Inflammatory macrophage treated with lipopolysaccharide for 4 hours (primary cell): ENCODE measurements at regions not wholly inside any gene's neighbourhood (a gene's known extent, or its start where the extent isn't known, plus 50 kb on each side); places are given as distances from the start of the nearest gene placed in this dataset.
A peak's percentile ranks its signal among the peaks of the same experiment; 100 is the strongest.

ENCODE experiments used
- DNase-seq: peaks from one replicate; pipeline ENCODE4 v3.0.0-alpha.2; 2020

DNA sequence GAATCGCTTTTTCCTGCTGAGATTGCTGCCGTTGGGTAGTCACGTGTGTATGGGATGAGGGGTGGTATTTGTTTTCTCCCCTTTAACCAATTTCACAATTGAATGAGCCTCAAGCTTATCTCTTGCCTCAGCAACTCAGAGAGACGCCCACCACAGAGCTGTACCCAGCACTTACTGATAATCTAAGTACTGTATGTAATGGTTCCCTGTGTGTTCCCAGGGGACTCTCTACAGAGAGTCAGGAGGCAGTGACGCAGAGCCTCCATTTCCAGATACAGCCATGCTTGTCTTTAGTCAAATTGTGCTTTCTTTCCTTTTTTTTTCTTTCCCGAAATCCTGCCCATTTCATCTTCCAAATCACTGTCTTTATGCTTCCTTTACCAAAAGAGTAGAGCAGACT is 1102.1 kb upstream of the KLHL29 start:
- DNase-seq = no peak

DNA sequence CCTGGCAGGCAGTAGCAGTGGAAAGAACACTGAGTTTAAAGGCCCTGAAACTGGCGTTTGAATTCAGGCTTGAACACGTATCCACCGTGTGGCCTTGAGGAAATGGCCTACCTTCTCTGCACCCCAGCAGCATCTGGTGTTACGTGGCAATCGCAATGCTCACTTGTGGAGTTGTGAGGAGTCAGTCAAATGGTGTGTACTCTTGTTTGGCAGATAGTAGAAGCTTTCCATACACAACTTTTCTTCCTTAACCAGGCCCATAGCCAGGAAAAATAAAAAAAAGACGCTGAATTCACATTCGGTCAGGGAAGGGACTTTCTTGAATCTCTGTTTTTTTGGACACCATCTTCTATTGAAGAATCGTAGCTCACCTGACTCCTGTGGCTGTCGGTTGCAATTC is 1101.5 kb upstream of the KLHL29 start:
- no peak for DNase-seq

DNA sequence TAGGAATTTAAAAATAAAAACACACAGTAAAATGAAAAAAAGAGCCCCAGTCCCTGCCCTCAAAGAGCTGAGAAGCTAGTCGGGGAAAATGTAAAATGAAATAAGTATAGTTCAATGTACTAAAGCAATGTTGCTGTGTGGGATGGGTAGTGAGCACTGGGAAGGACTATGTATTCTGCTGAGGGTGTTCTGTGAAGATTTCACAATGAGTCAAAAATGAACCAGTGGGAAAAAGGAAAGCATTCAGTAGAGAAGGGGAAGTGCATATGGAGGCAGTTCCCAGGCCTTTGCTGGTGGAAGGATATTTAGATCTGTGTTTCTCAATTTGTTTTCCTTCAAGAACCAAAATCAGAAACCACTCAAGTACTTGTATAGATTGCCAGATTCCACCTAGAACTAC is 1094.7 kb upstream of the KLHL29 start:
- DNase-seq = peak; percentile 30

DNA sequence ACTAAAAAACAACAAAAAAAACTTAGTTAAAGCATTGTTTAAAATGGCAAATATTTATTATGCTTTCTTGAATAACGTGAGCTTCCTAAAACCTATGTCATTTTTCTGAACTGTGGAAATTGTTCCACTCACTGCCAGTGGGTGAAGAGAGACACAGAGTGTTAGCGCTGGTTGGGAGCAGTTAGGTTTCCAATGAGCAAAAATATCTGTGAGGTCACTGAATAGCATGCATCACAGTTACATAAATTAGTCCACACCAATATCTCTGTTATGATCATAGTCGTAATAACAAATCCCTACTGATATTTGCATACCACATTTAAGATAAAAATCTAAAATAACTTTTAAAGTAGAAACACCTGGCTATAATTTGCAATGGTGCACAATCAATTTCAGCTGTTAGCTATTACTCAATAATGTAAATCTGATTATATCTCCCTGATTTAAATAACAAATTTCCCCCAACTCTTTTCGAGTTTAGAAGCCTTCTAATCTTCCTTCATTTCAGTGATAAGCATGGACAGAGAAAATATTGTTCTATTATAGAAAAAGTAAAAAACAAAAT is 1094.0 kb upstream of the KLHL29 start:
- no peak for DNase-seq

DNA sequence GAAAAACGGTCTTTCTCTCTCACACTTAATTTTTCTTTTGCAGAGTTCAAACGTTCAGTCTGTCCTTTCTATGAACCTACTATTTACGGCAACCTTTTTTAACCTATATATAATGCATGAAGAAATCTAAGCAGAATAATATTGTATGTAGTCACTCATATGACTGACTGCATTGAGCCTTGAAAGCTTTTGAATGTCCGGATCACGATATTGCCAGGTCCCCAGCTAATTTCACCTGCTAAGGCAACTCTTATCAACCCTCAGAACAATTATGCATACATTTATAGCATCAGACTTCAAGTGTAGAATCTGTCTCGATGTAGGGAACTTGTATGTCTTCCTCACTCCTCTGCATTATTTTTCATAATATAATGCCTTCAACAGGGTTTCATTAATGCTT is 1083.8 kb upstream of the KLHL29 start:
- DNase-seq = no peak

DNA sequence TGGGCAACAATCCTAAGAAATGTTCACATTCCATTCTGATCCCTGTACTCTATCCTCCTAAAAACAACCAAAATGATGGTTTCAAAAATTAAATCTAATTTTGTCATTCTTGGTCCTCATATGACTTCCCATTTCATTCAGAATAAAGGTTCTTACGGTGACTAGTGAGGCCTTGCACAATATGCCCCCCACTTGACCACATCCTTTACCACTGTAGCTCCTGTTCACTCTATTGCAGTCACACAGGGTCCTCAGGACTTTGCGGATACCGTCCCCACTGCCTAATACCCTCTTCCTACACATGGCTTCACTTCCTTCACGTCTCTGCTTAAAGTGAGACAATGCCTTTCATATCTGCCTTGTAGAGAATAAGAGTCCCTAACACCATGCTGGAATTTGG is 1058.7 kb upstream of the KLHL29 start:
- DNase-seq = no peak

DNA sequence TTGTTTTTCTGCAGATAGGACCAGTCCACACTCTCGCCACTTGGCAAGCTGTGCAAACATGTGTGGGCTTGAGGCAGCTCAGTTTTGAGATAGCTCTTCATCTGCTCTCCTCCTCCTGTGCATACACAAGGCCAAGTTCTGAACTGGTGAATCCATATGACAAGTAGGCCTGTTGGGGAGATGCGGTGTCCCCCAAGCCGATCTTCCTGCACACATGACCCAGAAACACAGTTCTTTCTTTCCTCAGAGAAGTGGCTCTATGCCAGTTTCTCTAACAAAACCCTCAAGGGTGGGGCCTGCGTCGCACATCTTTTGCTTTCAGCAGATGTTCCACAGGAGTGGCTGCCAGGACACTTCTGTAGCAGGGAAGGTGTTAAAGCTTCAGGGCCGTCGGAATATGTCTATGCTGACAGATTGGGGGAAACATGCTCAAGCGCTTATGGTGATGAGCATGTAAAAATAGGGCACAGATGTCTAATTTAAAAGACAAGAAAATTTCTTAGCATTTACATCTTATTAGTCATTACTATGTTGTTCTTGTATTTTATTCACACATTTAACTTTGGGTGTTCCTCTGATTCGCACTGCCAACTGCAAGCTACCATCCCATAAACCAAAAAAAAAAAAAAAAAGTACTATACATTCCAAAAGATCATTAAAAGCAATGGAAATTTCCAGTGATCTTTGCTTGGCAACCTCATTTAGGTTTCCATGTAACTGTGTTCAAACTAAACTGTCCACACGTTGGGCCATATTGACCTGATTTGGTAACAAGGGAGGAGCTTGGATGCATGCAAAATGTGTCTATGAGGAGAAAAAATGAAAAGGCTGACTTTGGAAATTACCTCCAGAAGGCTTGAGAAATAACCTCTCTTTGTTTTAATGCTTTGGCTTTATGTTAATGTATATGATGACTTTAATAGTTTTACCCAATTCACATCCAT is 1055.5 kb upstream of the KLHL29 start:
- no peak for DNase-seq

DNA sequence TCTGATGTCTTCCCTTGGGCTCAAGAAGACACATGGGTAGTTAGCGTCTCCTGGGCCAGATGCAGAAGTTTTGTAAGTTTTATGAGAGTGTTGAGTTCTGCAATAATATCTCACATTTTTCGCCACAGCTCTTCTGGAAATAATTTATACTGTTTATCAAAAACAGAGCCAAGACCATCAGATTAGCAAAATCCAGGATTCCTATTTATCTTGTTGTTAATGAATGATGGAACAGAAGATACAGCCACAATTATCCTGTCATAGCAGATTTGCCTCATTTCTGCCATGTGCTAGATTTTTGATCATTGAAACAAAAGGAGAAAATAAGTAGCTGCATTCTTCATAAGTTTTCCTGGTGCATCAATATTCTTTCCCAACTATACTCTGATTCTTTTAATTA is 1048.6 kb upstream of the KLHL29 start:
- no peak for DNase-seq

DNA sequence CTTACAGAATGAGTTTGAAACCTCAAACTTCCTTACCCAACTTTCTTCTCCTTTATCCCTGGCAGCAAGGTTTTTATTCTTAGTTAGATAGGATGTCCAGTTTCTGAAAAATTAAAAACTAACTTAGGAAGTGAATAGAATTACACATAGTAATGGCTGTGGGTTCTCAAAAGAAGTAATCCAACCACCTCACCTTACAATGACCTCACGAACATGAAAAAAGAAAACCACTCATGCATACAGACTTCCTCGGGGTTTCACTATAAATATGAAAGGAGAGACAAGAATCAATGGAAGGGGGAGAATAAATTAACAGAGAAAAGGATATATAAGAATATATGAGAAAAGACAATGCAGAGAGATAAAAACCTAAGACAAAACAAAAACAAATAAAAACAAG is 1044.3 kb upstream of the KLHL29 start:
- no peak for DNase-seq

DNA sequence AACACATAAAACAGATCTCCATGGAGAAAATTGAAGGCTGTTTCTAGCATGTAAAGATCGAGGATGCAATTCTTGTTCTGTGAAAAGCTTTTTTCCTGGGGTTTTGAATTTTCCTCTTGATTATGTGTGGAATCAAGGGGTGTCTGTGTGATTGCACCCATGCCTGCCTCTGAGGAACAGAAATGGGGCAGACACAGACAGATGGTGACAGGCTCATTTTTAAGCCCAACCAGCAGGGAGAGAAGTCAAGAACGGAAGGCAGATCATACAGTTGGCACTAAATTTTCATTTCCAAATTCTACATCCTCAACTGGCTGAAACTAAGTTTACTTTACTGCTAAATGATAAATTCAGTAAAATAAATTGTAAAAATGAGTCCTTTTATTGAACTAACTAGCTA is 1037.7 kb upstream of the KLHL29 start:
- DNase-seq = no peak

DNA sequence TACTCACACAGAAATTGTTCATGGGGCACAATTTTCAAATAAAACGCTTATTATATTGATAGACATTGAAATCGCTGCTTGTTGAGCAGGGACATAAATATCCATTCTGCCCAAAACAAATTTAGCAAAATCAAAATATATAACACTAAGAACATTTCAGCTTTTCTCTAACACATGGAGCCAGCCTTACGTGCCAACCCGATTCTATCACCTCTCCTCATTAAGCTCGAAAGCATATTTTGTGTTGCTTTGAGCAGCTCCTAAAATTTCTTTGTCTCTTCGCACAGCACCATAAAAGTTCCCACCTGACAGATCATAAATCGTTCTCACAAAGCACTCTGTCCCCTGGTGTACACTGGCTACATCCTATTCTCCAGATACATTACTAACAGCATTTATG is 1034.4 kb upstream of the KLHL29 start:
- DNase-seq = no peak

DNA sequence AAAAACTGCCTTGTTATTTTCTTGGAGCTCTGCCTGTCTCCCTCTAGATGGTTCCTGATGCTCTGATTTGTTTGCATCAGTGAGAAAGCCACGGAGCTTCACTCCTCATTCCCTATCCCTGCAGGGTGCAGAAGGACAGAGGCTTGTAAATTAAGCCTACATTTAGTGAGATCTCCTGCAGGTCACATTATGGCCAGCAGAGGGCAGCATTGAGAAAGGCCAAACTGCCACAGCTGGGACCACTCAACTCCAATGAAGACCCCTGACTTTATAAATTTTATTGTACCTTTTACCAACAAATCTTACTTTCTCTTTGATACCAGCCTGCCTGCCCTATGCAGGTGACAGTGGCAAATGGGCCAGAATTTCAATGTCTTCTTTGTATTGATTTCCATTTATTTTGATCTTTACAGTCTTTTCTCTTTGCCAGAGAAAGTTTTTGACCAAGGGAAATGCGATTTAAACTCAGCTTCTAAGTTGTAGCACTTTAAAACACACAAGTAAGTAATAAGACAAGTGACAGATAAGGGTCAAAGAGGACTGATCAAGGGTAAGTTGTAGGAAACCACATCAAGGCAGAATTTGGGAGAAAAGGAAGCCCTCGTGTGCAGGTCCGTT is 1029.1 kb upstream of the KLHL29 start:
- DNase-seq = peak; percentile 36

DNA sequence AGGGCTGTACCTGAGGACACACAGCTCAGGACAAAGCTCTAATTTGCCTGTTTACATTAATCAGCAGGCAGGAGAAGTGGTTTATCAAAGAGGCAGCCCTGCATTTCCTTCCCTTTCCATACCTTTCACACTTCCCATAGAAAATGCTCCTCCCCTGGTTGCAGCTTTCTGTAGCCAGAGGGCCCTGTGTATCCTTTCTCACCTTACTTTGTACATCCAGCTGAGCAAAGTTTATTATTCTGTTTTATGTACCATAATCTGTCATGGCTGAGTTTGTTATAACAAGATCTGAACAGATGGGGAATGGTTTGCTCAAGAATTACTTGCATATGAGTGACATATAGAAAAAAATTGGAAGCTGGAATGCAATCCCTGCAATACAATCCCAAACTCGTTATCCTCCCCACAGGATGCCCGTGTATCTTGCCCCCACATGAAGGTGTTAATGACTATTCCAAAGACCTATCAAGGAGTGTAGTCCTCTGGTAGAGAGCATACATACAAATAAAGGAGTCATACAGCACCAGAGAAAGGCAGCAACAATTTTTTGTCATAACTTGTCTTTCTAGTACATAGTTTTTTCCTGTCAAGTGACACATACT is 1025.8 kb upstream of the KLHL29 start:
- no peak for DNase-seq

DNA sequence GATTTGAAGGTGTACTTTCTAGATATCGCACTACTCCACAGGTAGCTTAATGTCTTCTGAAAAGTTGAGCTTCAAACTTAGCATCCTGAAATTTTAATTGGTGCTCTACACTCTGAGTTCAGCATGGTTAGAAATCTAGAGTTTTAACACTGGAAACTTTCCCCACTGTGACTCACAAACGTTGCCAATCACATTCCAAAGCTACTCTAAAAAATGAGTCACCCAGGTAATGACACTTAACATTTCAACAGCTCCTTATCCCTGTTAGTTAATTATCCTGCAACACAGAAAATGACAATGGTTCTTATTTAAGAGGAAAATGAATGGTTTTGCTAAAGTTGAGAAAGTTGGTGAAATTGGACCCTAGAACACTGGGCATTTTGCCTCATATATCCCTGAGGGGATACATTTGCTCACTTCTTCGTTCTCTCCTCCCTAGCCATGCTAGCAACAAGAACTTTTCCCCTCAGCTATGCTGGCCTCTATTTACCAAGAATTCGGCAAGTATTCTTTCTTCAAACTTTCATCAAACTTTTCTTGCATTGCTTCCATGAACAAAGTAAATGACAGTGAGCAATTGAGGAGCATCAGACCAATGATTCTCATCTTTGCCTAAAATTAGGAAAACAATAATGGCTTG is 1024.1 kb upstream of the KLHL29 start:
- no peak for DNase-seq

DNA sequence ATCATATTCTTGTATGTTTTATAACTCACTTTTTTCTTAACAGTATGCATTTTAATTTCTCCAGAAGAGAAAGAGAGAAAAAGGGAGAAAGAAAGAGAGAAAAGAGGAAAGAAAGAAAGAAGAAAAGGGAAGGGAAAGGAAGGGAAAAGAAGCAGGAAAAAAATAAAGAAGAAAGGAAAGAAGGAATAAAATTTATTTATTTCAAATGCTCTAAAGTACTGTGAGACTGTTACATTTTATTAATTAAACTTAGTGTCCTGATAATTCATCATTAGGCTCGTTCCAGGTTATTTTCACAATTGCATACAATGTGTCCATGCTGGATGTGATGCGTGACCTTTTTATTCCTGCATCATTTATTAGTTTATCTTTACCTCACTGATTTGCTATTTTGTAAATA is 1023.4 kb upstream of the KLHL29 start:
- DNase-seq = no peak

DNA sequence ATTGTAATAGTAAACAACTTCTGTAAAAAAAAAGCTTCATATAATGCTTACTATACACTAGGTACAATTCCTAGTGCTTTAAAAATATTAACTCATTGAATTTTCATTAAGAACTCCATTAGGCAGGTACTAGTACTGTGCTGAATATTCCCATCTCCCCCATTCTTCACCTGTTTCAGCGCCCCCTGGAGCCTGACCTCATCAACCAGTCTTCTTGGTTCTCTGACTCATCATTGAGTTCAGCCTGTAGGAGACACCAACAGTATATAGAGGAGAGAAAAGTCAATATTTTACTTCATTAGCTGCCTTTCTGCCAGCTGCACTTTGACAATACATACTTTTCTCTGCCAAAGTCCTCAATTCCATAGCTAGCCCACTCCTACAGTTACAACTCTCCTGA is 1009.9 kb upstream of the KLHL29 start:
- no peak for DNase-seq

DNA sequence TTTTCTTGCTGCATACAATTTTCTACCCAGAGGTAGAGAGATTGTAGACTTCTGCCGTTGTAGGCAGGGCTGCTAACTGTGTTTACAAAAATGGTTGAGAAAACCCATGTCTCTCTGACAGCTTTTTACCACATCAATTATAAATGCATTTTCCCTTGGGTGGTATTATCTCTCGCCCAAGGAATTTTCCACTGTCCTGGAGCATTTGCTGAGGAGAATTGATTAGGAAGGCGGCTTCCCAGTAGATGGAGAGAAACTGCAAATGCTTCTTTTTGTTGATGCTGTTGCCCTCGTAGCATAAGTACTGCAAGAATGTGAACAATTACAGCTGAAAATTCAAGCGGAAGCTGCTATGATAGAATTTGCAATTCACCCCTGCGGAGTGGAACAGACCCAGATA is 1007.7 kb upstream of the KLHL29 start:
- DNase-seq = no peak

DNA sequence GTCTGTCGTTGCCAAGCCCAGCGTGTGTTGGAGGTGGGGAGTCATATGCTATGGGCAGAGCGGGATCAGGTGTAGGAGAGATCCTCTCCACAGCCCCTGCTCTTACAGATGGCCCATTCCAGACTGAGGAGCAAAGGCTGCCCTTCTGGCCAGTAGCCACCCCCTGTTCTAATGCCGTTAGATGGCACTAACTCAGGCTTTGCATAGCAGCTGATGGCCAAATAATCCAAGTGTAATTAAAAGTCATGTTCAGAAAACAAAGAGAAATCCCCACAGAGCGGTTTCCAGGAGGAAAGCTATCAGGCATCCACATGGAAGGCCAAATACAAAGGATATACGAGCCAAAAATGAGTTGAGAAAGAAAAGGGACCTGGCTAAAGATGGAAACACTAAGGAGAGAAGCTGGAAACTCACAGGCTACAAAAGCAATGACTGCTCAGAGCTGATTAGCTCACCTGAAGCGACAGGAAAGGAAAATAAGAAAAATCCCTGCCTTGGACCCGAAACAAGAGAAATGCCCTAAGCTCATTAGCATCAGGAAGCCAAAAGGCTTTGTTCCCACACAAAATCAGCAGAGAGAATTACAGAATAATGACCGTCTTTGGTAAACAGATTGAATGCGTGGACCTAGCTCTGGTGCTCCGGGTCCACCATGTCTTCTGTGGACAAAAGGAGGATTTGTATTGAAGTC is 1002.4 kb upstream of the KLHL29 start:
- no peak for DNase-seq

DNA sequence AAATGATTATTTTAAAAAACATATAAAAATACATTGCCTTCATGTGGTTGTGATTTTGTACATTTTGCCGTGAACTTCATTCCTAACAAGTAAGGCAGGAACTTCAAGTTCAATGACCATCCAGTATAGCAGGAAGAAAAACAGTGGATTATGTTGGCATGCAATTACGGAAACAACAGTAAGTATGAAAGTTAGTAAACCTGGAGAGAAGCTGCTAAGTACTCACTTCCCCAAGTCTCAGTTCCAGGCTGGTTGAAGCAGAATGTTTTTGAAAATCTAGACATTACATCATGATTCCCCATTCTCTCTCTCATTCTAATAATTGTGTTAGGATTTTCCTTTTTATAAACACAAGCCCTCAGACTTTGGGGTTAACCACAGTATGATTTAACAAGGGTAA is 987.1 kb upstream of the KLHL29 start:
- DNase-seq = no peak

DNA sequence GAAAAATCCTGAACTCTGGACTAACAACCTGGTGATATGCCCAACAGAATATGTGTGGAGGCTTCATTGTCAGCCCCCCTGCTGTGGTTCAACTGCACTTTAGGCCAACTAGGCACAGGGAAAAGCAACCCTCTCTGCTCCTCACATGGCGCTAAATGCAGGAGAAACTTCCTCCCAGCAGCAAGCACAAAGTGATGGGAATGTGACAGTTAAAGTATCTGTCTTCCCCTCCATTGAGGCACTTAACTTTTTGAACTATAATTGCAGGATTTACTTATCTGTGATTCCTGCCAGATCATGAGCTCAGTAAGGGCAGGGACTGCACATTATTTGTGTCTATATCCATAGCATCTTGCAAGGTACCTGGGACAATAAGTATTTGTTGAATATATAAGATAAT is 981.2 kb upstream of the KLHL29 start:
- DNase-seq = no peak

DNA sequence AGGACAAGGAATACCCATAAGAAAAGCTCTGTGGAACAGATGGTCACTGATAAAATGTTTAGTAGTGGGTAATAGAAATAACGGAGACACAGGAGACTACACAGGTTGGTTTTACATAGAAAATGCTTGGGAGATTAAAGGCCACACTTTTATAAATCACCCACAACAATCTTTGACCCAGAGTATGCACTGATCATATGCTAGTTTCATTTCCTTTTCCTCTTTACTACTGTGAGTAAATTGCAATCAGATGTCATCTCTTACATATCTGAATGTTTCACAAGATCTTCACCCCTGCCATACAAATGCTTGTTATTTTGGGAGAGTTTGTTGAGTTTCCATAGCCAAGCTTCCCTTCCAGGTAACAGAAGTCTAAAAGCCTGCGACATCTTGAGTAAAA is 978.4 kb upstream of the KLHL29 start:
- peak; percentile 12 for DNase-seq

DNA sequence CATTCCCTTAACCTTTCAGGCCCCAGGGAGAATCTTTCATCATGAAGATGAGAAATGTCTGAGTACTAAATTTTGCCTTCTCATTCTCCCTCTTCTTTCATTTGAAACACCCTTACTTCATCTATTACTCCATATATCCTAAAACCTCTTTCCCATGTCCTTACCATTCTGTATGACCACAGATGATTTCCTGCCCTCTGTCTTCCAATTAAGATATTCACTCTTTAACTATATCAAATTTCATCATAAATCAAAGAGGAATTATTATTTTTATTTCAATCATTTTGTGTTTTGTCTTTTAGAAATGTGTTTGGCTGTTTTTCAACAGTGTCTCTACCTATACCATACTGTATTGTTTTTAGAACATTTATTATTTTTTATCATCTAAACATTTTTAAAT is 964.9 kb upstream of the KLHL29 start:
- DNase-seq = no peak

DNA sequence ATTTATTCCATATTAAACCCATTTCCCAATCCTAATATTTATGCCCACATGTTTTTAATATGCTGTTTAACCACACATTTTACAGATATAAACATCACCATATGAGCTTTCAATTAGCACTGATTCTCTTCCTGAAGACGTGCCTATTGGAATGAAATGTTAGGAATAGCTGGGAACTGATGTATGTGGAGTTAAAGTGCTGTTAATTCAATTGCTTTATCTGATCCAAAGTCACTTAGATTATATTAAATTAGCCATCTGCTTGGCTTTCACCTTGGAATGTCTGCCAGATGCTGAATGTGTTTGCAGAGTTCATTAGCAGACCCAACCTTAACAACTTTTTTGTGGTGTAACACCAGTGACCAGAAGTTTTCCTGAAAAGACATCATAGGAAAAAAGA is 942.9 kb upstream of the KLHL29 start:
- DNase-seq = no peak
